Mucosa of gallbladder (tissue), 1 donor: ENCODE measurements at regions not wholly inside any gene's neighbourhood (a gene's known extent, or its start where the extent isn't known, plus 50 kb on each side); places are given as distances from the start of the nearest gene placed in this dataset.
A peak's percentile ranks its signal among the peaks of the same experiment; 100 is the strongest.

Experiments
- DNase-seq: peaks from one replicate; pipeline ENCODE4 v3.0.0-alpha.2; 2020; ENCODE audit warnings: low spot score
- donor health status: DM: no; HTN: no; CAD: no.

DNA sequence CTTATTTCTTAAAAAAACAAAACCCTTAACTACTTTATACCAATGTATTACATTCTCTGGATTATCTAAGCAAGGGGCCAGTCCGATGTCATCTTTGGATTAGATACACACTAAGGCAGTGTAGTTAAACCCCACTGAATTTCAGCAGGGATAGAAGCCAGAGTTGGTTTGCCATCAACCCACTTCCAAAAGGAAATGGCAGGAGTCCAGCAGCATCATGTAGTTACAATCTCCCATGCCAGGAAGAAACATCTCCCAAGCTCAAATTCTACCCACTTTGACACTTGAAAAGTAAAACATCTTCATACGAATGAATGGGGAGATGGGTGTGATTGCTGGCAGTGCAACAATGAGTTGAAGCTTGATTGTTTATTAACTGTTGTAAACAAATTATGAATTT is 203.5 kb upstream of the PLXNC1 start:
- DNase-seq = no peak

DNA sequence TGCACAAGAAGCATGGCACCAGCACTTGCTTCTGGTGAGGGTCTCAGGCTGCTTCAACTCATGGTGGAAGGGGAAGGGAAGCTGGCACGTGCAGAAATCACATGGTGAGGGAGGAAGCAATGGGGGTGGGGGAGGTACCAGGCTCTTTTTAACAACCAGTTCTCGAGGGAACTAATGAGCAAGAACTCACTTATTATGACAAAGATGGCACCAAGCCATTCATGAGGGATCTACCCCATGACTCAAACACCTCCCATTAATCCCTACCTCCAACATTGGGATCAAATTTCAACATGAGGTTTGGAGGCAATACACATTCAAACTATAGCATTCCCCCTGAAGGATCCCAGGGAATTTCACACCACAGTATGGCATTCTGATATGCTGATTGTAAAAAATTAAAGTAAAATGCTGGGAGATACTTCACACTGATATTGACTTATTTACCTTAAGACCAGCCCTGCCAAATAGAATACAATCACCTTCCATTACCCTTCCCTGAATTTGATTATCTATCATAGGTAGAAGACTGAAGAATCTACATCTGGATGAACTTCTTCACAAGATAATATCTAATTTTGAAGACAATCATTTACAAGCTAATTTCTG is 201.7 kb upstream of the PLXNC1 start:
- no peak for DNase-seq

DNA sequence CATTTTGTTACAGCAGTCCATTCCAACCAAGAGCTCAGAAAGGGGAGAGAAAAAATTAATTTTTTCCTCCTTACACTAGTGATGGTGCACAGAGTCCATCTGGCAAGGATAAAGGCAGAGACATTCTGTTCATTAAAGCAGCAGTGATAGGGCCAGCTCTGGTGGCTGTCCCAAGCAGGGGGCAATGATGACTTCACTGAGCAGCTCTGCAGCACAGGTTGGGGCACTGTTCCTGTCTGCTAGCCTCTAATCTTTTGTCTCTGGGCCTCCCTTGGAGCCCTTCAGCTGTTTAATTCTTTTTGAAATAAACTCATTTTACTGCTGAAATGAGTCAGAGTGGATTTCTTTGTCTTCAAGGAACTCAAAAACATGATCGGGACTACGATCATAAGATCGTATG is 200.9 kb upstream of the PLXNC1 start:
- no peak for DNase-seq

DNA sequence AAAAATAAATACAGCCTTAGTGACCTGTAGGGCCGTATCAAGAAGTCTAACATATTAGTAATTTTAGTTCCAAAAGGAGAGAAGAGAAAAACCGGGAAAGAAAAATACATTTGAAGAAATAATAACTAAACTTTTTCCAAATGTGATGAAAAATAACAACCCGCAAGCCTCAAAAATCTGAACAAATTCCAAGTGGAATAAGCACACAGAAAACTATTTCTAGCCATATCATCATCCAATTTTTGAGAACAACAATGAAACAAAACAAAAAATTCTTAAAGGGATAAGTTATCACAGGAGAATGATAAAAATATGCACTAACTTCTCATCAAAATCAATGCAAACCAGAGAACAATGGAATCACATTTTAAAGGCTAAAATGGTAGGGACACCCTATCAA is 198.1 kb upstream of the PLXNC1 start:
- DNase-seq = no peak

DNA sequence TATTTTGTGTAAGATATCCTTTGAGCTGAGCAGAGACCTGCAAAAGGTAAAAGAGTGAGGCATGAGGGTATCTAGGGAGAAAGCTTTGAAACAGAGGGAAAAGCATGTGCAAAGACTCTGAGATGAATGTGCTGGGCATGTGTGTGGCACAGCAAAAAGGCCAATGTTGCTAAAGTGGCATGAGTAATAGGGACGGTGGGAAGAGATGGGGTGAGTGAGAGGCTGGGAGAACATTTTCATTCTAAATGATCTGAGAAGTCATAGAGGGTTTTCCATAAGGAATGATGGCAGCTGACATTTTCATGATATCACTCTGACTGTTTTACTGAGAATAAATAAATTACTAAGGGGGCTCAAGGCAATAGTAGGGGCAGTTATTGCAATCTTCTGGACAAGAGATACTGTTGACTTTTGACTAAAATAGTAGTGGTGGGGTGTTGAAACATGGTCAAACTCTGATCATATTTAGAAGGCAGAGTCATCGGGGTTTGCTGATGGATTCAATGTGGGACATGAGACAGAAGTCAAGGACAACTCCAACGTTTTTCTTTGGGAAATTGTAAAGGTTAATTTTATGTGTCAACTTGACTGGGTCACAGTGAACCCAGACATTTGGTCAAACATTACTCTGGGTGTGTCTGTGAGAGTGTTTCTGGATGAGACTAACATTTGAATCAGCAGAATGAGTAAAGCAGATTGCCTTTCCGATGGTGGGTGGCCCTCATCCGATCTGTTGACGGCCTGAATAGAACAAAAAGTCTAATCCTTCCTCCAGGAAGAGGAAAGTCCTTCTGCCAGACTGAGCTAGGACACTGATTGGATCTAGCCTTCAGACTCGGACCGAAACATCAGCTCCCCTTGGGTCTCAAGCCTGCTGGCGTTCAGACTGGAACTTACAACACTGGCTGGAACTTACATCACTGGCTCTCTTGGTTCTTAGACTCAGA is 193.9 kb upstream of the PLXNC1 start:
- DNase-seq = peak; percentile 14

DNA sequence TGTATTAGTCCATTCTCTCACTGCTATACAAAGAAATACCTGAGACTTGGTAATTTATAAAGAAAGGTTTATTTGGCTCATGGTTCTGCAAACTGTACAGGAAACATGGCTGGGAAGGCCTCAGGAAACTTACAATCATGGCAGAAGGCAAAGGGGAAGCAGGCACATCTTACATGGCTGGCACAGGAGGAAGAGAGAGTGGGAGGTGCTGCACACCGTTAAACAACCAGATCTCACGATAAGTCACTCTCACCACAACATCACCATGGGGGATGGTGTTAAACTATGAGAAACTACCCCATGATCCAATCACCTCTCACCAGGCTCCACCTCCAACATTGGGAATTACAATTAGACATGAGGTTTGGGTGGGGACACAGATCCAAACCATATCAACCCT is 191.8 kb upstream of the PLXNC1 start:
- DNase-seq = no peak

DNA sequence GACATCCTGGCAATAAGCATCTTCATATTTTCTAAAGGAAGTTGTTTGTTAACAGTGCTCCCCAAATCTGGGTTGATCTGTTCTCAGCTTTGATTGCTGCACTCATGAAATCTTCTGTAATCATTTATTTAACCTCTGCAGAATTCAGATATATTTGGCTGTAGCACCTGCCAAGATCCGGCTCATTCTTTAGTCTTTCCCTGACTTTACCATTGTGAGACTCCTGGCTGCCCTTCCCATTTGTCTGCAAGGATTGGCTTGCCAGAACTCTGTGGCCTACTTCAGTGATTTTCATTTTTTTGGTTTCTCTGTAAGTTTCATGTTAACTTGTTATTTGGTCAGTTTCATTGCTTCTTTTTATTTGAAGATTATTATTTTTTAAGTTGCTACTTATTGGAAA is 191.2 kb upstream of the PLXNC1 start:
- DNase-seq = no peak

DNA sequence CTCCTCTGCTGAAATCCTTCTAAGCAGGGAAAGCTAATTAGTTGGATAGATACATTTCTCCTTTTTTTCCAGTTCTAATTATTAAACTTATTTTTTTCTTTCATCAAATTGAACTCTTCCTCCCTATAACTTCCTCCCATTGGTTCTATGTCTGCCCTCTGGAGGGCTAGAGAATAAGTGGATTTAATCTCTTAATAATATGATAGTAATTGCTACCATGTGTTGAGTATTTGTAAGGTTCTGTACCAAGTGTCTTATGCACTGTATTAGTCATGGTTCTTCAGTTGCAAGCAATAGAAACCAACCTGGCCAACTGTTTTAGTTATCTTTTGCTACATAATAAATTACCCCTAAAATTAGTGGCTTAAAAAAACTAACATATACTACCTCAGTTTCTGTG is 190.5 kb upstream of the PLXNC1 start:
- no peak for DNase-seq

DNA sequence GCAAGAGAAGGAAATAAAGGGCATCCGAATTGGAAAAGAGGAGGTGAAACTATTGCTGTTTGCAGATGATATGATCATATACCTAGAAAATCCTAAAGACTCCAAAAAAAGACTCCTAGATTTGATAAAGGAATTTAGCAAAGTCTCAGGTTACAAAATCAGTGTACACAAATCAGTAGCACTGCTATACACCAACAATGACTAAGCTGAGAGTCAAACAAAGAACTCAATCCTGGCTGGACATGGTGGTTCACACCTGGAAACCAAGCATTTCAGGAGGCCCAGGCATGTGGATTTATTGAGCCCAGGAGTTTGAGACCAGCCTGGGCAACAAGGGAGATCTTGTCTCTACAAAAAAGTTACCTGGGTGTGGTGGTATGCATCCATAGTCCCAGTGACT is 188.7 kb upstream of the PLXNC1 start:
- DNase-seq = no peak

DNA sequence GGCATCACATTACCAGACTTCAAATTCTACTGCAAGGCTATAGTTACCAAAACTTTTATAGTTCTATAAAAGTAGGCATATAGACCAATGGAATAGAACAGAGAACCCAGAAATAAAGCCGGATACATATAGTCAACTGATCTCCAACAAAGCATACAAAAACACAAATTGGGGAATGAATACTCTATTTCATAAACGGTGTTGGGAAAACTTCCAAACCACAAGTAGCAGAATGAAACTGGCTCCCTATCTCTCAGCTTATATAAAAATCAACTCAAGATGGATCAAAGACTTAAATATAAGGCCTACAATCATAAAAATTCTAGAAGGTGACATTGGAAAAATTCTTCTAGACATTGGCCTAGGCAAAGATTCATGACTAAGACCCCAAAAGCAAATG is 187.9 kb upstream of the PLXNC1 start:
- DNase-seq = no peak

DNA sequence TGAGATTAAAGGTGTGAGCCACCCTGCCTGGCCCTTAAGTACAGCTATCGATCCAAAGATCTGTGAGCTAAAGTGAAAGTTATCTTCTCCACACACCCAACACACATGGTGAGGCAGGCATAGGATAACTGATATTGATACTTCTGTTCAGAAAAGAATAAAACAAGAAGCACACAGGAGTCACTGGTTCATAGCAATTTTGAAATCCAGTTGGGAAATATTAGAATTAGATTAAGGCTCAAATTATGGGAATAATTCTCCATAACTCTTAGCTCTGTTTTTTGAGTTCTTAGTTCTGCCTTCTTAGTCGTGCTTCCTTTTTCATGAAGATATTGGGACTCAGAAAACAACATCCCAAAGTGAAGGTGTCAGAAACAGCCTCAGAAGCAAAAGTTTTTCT is 186.0 kb upstream of the PLXNC1 start:
- no peak for DNase-seq

DNA sequence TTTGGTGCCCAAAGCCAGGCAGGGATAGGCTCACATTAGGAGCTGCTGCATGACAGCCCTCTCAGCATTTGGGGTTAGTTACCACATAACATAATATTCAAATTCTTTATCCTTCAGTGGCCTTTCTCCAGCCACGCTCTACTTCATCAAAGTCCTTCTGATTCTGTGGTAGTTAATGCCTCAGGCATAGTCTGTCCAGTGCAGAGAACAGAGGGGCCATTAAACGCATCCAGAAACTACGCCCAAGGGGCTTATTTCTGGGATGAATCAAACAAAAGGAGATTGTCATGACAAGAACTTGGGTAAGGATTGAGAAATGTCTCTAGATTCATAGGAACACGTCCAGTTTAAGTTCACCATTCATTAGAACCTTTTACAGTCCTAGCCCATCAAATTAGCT is 183.4 kb upstream of the PLXNC1 start:
- DNase-seq = no peak

DNA sequence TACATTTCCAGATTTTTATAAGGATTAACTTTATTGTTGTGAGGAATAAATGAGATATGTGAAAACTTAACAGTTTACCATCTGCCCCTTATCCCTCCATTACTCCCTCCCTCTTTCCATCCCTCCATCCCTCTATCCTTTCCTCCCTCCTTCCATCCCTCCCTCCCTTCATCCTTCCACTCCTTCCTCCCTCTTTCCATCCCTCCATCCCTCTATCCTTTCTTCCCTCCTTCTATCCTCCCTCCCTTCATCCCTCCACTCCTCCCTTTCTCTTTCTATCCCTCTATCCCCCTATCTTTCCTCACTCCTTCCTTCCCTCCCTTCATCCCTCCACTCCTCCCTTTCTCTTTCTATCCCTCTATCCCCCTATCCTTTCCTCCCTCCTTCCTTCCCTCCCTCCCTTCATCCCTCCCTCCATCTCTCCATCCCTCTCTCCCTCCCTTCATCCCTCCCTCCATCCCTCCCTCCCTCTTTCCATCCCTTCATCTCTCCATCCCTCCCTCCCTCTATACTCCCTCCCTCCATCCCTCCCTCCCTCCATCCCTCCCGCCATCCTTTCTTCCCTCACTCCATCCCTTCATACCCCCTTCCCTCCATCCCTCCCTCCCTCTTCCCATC is 181.8 kb upstream of the PLXNC1 start:
- no peak for DNase-seq

DNA sequence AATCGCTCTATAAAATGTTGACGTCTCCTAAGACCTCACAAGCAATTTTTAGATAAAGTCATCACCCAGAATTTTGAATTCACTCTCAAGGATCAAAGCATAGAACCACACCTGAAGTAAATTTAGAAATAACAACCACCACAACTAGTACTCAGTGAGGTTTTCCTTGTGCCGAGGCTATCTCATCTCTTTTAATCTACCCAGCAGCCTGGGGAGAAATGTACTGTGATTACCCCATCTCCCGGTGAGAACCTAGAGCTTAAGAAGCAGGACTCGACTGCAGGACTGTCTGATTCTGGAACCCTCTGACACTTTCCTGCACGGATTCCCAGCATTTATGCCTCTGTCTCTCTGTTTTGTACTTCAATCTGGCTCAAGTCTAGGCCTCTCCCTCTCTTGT is 180.9 kb upstream of the PLXNC1 start:
- no peak for DNase-seq

DNA sequence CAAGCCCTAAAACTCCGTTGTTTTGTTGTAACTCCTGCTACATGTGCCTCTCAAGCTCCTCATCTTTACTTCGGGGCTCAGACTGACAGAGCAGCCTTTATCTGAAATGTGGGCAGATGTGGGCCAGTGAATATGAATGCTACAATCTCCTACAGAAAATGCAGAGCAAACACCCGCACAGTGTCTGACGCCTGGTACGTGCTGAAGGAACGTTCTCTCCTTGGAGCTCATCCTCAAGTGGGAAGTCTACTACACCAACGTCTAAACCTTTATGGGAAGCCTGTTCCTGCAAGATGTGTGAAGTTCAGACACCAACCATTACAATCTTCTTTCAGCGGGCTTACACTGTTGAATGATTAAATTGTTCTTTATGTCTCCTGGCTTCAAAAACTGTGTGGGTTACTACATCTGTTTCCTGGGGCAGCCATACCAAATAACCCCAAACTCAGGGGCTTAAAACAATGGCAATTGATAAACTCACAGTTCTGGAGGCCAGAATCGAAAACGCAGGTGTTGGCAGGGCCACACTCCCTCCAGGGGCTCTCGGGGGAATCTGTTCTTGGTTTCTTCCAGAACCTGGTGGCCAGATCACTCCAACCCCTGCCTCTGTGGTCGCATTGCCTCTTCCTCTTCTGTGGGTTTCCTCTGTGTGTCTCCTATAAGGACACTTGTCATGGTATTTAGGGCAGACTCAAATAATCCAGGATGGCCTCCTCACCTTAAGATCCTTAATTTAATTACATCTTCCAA is 179.7 kb upstream of the PLXNC1 start:
- no peak for DNase-seq

DNA sequence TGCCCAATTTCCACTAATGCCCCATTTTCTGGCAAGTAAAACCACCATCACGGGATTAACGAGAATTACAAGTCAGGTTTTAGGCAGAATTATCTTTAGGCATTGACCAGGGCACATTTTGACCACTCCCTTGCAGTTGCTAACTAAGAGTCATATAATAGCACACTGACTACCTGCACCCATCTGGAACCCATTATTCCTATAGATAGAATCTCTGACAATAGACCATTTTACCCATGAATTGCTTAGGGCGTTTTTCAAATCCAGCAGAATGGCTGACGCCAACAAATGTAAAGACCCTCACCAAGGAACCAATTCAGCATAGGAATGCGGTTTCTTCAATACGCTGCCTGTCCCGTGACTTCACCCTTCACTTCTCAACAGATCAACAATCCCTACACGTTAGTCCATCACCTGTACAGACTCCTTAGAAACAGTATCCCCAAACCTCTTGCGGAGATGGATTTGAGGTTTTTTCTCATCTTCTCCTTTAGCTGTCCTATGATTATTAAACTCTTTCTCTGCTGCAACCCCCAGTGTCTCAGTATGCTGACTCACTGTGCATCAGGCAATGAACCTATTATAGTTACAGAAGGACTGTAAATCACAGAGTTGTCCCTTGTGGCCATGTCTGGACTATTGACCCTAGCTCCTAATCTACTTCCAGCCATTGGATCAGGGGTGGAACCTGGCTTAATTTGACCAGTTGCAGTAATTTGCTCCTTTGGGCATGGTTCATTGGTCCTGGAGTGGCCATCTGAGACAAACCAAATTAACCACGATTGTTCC is 177.3 kb upstream of the PLXNC1 start:
- no peak for DNase-seq

DNA sequence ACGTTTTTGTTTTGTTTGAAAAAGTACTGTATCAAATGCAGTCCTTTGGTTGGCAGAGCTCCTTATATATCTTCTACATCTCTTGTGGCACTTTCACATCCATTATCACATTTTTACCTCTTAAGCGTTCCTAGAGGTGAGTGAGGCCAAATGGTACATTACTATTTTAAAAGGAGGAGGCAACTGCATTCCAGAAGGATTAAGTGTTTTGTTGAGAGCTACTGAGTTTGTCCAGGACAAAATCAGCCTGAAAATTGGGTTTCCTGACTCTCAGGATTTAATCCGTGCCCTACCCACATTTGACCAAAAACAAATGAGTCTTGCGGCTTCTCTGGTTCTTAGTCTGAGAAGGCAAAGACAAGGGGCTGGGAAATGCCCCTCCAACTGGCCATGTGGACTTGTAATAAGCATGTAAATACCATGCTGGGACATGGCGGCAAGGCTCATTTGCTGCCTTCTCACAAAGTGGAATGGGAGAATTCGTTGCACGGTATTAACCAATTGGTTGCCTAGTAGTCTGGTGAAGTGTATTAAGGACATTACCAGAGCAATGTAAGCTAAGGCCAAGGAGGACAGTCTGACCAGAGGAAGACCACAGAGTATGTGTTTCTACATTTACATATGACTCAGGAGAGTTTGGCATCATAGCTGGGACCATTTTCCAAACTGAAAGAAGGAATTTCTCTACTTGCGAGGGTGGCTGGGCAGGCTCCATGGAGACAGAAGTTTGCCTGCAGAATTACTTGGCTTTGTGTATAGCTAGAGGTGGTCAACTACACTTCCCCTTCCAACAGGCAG is 175.8 kb upstream of the PLXNC1 start:
- no peak for DNase-seq

DNA sequence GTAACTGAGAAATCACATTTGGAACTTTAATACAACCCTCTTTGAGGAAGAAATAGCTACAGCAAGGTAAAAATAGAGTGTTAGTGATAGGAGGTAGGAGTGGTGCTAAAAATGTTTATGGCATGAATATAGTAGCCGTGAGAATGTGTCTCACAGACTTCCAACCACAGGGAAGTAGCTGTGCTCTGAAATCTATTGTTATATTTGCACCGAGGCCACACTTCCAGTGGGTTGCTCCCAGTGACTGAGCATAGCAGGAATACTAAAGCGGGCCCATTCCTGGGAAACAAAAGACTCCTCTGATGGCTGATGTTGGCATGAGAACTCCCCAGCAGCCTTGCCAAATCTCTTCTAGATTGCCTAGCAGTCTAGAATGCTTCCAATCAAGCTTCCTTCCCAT is 174.1 kb upstream of the PLXNC1 start:
- no peak for DNase-seq

DNA sequence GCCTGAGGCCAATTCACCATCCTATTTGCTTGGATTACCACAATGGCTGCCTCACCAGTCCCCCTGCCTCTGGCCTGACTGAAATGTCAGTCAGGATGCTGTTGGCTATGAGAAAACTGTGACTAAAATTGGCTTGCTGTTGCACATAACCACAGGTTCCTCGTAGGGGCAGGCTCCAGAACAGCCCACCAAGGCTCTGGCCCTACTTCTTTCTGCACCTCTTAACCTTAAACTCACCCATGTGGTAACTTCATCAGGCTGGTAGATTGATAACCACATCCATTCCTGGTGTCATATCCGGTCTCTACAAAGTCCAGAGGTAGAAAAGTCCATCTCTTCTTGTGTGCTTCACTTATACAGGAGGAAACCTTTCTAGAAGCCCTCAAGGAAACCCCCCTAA is 172.4 kb upstream of the PLXNC1 start:
- DNase-seq = no peak

DNA sequence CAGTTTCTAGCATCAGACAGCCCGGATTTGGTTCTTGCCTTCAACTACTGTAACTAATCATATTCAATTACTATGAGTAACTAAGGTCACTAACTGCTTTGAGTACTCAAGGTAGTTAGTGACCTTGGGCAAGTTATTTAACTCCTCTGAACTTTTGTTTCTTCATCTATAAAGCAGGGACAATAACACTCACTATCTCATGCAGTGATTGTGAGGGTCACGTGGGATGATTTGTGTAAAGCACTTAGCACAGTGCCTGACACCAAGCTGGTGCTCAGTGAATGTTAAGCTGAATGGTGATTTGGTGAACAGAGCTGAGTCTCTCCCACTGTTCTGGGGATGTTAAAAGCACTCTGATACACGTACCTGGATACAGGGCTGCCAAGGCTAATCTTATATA is 171.3 kb upstream of the PLXNC1 start:
- DNase-seq = no peak

DNA sequence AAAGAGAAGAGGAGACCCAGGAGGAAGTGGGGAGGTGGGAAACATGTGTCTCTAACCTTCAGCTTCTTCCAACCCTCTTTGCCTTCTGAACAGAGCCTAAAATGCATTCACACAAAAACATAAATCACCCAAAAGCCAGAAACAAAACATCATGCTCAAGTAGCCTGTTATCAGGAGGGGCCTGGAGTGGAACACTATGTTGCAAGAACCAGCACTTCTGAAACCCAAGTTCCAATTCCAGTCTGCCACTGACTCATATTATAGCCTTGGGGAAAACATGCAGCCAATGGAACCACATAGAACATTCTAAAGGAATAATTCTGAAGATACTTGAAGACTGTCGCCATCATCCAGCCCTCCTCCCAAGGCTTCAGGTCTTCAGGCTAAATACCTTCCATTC is 169.8 kb upstream of the PLXNC1 start:
- no peak for DNase-seq
